ENCODE measurements at regions not wholly inside any gene's neighbourhood (a gene's known extent, or its start where the extent isn't known, plus 50 kb on each side); places are given as distances from the start of the nearest gene placed in this dataset.

- Histone ChIP-seq H3K36me3 (replicated peaks in 1 of 2; ENCODE audit: control extremely low read depth in 1 of 2, control insufficient read depth in 1 of 2, extremely low read depth in 1 of 2, insufficient read depth in 2 of 2, low read length in 1 of 2) (no peaks in the 10 kb centered on the region), H3K9ac (ENCODE audit: low read length) (no peak overlapping the region), H2AFZ (ENCODE audit: insufficient read depth, low read depth, low read length, poor library complexity, severe bottlenecking) (no peak overlapping the region), H3K4me3 (ENCODE audit: control extremely low read depth in 1 of 5, extremely low read depth in 1 of 5, insufficient read depth in 1 of 5, low read depth in 2 of 5, low read length in 4 of 5) (no peak overlapping the region), H3K4me2 (replicated peaks; ENCODE audit: low read depth, low read length, poor library complexity, severe bottlenecking) (no peak overlapping the region), H3K9me3 (ENCODE audit: control extremely low read depth in 1 of 3, control insufficient read depth in 2 of 3, insufficient read depth in 1 of 3, low read length in 2 of 3) (peaks cover 0 to 7% (median 0%) of the 10 kb centered on the region in 3 donors), H3K27ac (ENCODE audit: low read length in 2 of 2) (peak overlapping the region in 1 of 2 donors; percentile 96), H3K79me2 (ENCODE audit: control insufficient read depth, insufficient read depth, low read length) (no peaks in the 10 kb centered on the region), H3K4me1 (ENCODE audit: control insufficient read depth in 2 of 2, insufficient read depth in 2 of 2, low read length in 2 of 2) (peaks cover 54 to 63% of the 10 kb centered on the region in 2 donors), H3K27me3 (replicated peaks in 1 of 4; ENCODE audit: control extremely low read depth in 1 of 4, control insufficient read depth in 3 of 4, insufficient read depth in 4 of 4, low read length in 3 of 4) (no peaks in the 10 kb centered on the region), H4K20me1 (ENCODE audit: control insufficient read depth, insufficient read depth, low read length, poor library complexity, severe bottlenecking) (no peaks in the 10 kb centered on the region)
- peak overlapping the region; percentile 72 for H3K27ac Mint-ChIP-seq
- DNase-seq, result no peak
- H3K4me3 Mint-ChIP-seq, result peak overlapping the region; percentile 18
- CTCF ChIA-PET, result interaction anchor here (0.6 to 1.5 kb wide), 6 partner anchors 44 to 521 kb away, joined by 3 to 4 read pairs (median 3); no protein-coding TSS in a partner anchor
- H3K27me3 Mint-ChIP-seq, result no peaks in the 10 kb centered on the region
- intact Hi-C loops (cut with micrococcal nuclease), result loop anchor here (2.0 kb wide), 1 partner anchor 409 kb away; no protein-coding TSS in a partner anchor
- ATAC-seq (ENCODE audit: low read depth), result no peak
- POLR2A ChIA-PET, result interaction anchor here (1.0 kb wide), 1 partner anchor 39 kb away, joined by 6 read pairs; no protein-coding TSS in a partner anchor
- WGBS (ENCODE audit: insufficient coverage), result 94% methylated on average over 13 of the region's 13 CpGs
- no peaks in the 10 kb centered on the region for H3K9me3 Mint-ChIP-seq (ENCODE audit: insufficient read depth)
- H3K4me1 Mint-ChIP-seq, result peaks cover 87% of the 10 kb centered on the region
- TF ChIP-seq CTCF (IDR thresholded peaks at IDR 0.05) (no peak), EZH2 (IDR thresholded peaks at IDR 0.05; ENCODE audit: borderline replicate concordance, insufficient read depth, low read depth, low read length, poor library complexity, severe bottlenecking) (no peak)
Observed at GRCh38 chr1:235009561-235010306, 118.9 kb downstream of the TOMM20 start.

- peak overlapping the region in 1 of 2 donors; percentile 7 for H3K27ac ChIP-seq (ENCODE audit: low read length in 2 of 2)
- H2AFZ ChIP-seq (ENCODE audit: insufficient read depth, low read depth, low read length, poor library complexity, severe bottlenecking), result no peak overlapping the region
- H3K4me1 Mint-ChIP-seq, result peaks cover 87% of the 10 kb centered on the region
Observed at GRCh38 chr1:235009074-235009473, 119.6 kb downstream of the TOMM20 start.

More at GRCh38 chr1:235009074-235009473, 119.6 kb downstream of the TOMM20 start:
- peaks cover 60 to 67% of the 10 kb centered on the region in 2 donors for H3K4me1 ChIP-seq (ENCODE audit: control insufficient read depth in 2 of 2, insufficient read depth in 2 of 2, low read length in 2 of 2)
- no peaks in the 10 kb centered on the region for H3K9me3 Mint-ChIP-seq (ENCODE audit: insufficient read depth)
- peak overlapping the region; percentile 20 for H3K4me2 ChIP-seq (replicated peaks; ENCODE audit: low read depth, low read length, poor library complexity, severe bottlenecking)
- no peaks in the 10 kb centered on the region for H3K36me3 ChIP-seq (replicated peaks in 1 of 2; ENCODE audit: control extremely low read depth in 1 of 2, control insufficient read depth in 1 of 2, extremely low read depth in 1 of 2, insufficient read depth in 2 of 2, low read length in 1 of 2)
- ATAC-seq (ENCODE audit: low read depth) (no peak), DNase-seq (no peak)
- H3K9ac ChIP-seq (ENCODE audit: low read length), result no peak overlapping the region
- peak overlapping the region; percentile 8 for H3K4me3 Mint-ChIP-seq
- no peaks in the 10 kb centered on the region for H3K79me2 ChIP-seq (ENCODE audit: control insufficient read depth, insufficient read depth, low read length)
- no peaks in the 10 kb centered on the region for H3K27me3 ChIP-seq (replicated peaks in 1 of 4; ENCODE audit: control extremely low read depth in 1 of 4, control insufficient read depth in 3 of 4, insufficient read depth in 4 of 4, low read length in 3 of 4)
- POLR2A ChIA-PET, result interaction anchor here (1.0 kb wide), 1 partner anchor 40 kb away, joined by 6 read pairs; no protein-coding TSS in a partner anchor
- peak overlapping the region; percentile 21 for H3K27ac Mint-ChIP-seq
- intact Hi-C loops (cut with micrococcal nuclease), result no loop called here
- H3K4me3 ChIP-seq (ENCODE audit: control extremely low read depth in 1 of 5, extremely low read depth in 1 of 5, insufficient read depth in 1 of 5, low read depth in 2 of 5, low read length in 4 of 5), result no peak overlapping the region
- TF ChIP-seq EZH2 (IDR thresholded peaks at IDR 0.05; ENCODE audit: borderline replicate concordance, insufficient read depth, low read depth, low read length, poor library complexity, severe bottlenecking), result no peak
- no peak for TF ChIP-seq CTCF (IDR thresholded peaks at IDR 0.05)
- WGBS (ENCODE audit: insufficient coverage), result no CpG with 5 or more reads among the region's 7 CpGs
- H4K20me1 ChIP-seq (ENCODE audit: control insufficient read depth, insufficient read depth, low read length, poor library complexity, severe bottlenecking), result no peaks in the 10 kb centered on the region
- CTCF ChIA-PET, result interaction anchor here (0.6 to 1.8 kb wide), 5 partner anchors 44 to 521 kb away, joined by 3 to 4 read pairs (median 3); no protein-coding TSS in a partner anchor
- no peaks in the 10 kb centered on the region for H3K27me3 Mint-ChIP-seq
- peaks cover 0 to 7% (median 0%) of the 10 kb centered on the region in 3 donors for H3K9me3 ChIP-seq (ENCODE audit: control extremely low read depth in 1 of 3, control insufficient read depth in 2 of 3, insufficient read depth in 1 of 3, low read length in 2 of 3)
